Left lobe of liver (tissue), 2 donors: ENCODE measurements at regions not wholly inside any gene's neighbourhood (a gene's known extent, or its start where the extent isn't known, plus 50 kb on each side); places are given as distances from the start of the nearest gene placed in this dataset.
"Not testable (repeated sequence)": the region's sequence is repeated elsewhere in the genome, so short reads cannot be mapped to it uniquely, and the experiment has no call there.

ENCODE experiments used
- ATAC-seq: fragments of 200-7000 bp; cut with Tn5 transposase; one replicate; pipeline ENCODE4 v1.9.1; 2020; ENCODE audit warnings: mild to moderate bottlenecking, moderate library complexity
- DNase-seq: peaks from one replicate; pipeline ENCODE4 v3.0.0-alpha.2; 2020; ENCODE audit warnings: low spot score
- donor health status: DM: no; HTN: no; CAD: no; lungs with moderate emphysema.
- donor health status: DM: no; HTN: yes; CAD: no.

DNA sequence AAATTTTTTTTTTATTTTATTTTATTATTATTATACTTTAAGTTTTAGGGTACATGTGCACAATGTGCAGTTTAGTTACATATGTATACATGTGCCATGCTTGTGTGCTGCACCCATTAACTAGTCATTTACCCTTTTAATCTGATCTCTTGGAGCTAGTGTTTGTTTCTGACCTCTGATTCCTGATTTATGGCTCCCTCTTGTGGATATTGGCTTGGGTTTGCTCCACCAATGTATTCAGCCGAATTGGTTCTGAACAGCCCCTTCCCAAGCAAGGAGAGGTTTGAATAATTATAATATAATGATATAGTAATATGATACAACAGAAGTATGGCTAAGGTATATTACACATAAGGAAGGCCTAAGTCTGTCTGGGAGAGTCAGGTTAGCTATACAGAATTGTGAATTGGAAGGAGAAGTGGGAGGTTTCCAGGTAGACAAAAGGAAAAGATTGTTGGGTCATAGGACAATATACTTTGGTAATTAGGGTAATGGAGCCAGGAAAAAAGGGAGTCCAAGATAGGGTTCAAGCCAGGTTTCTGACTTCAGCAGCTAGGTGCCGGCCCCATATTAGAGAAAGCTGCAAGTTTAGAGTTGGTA, 53.1 kb upstream of the HMCN1 start:
- DNase-seq (no peak), ATAC-seq (peak; percentile 88)

- DNase-seq, result no peak
- no peak for ATAC-seq
These were observed 53.7 kb upstream of the HMCN1 start for GRCh38 chr1:185680453-185680852.

- DNase-seq, result no peak
- no peak for ATAC-seq
These were observed 55.0 kb upstream of the HMCN1 start for GRCh38 chr1:185679220-185679619.

DNA sequence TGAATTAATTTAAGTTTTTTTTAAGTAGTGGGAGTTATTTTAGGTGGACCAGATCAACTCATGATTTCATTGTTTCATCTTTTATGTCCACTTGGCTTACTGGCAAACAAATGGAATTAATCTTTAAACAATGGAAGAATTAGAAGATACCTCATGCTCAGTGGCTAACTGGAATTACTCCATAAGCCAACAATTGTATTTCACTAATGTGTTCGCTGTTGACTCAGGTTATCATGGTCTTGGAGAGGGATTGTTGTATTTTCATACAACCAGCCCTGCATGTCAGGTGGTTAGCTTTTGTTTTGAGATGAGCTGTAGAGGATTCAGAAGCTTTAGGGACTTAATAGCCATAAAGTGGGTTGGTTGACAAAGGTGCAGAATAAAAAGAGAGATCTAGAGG, 57.2 kb upstream of the HMCN1 start:
- no peak for ATAC-seq

GRCh38 chr1:185674201-185674600, 60.0 kb upstream of the HMCN1 start:
- DNase-seq (no peak), ATAC-seq (peak; percentile 26)

More for the DNA sequence above, 57.2 kb upstream of the HMCN1 start:
- no peak for DNase-seq

DNA sequence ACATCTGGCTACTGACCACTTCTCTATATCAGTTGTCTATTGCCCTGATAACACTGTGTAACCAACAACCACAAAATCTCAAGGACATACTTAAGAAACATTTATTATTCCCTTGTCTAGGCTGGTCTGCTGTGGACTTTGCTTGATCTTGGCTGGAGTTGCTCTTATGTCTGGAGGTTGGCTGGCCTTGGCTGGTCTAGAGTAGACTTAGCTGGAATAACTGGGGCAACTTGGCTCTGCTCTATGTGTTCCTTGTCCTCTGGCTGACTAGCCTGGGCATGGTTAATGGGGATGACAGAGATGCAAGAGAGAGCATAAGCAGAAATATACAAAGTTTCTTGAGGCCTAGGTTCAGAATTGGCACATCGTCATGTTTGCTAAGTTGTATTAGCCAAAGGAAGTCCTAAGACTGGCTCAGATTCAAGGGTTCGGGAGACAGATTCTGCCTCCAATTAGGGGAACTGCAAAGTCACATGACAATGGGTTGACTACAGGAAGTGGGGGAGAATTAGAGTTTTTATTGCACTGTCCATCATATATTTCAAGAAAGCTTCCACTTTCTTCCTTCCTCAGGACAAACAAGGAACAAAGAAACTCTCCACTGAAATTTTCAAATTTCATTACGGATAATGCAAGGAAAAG, 61.4 kb upstream of the HMCN1 start:
- ATAC-seq, result no peak
- DNase-seq, result no peak

DNA sequence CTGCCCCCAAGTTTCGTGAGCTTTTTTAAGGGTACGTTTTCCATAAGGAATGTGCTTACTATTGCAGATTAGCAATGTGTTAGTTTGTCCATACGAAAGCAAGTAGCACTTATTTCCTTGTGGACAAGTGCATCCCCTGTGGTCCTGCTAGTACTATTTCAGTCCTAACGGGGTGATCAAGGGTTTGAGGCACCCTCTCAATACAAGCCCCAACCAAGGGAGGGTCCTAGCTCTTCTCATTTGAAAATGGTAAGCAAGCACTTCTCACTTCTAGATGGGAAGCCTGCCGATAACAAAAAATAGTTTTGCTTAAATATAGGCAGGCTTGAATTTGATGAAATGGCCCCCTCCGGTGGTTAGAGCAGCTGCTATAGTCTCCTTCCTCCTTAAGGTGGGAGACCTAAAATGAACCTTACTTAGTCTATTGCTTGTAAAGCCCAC, 64.0 kb upstream of the HMCN1 start:
- peak; percentile 70 for ATAC-seq
- DNase-seq, result no peak

DNA sequence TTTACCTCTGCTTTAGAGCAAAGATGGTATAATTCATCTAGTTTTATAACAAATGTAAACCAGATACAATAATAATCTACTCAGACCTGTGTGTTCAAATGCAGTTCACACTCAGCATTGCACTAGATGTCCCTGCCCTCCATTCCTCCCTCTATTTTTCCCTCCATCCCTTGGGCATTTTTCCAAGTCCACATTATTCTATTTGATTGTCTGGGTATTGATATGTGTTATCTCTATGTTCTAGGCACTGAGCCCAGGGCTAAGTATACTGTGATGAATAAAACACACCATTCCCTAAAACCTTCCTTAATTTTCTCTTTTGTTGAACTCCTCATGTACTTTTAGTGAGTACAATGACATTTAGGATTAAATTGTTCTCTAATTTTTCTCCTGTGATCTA, 66.2 kb upstream of the HMCN1 start:
- no peak for ATAC-seq
- no peak for DNase-seq

DNA sequence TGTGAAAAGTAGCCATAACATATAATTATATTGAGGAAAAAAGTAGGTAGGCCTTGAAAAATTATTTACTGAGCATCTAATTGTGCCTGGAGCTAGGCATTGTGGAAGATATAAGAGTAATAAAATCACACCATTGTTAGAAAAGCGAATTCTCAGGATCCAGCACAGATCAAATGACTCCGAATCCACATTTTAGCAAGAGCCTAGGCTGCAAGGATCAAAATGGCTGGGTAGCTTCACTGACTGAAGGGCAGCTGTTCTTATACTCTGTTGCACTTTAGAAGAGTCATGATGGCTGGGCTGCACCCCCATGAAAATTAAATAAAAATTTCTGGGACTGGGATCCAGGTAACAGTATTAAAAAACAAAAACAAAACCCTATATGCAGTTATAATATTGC, 67.6 kb upstream of the HMCN1 start:
- ATAC-seq (no peak), DNase-seq (no peak)

- no peak for DNase-seq
- no peak for ATAC-seq
These were observed 70.4 kb upstream of the HMCN1 start for GRCh38 chr1:185663771-185664296.

DNA sequence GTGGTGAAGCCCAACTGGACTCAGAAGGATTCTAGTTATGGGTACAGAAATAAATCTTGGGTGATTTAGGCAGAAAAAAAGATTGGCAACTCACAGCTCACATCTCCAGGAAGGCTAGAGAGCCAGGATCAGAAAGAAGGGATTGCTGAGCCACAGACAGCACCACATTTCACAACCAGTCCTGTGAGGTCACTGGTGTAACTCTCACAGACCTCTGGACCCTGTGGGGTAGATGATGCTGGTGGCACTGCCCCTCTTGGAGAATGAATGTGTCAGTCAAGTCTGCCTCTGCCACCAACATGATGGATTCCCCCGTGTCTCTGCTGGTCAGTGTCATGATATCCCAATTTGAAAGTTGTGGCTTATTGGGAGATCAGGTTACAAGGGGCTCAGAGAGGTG, 70.9 kb upstream of the HMCN1 start:
- peak; percentile 22 for ATAC-seq
- DNase-seq, result no peak

- ATAC-seq (no peak), DNase-seq (no peak)
These were observed 72.2 kb upstream of the HMCN1 start for GRCh38 chr1:185661971-185662370.

DNA sequence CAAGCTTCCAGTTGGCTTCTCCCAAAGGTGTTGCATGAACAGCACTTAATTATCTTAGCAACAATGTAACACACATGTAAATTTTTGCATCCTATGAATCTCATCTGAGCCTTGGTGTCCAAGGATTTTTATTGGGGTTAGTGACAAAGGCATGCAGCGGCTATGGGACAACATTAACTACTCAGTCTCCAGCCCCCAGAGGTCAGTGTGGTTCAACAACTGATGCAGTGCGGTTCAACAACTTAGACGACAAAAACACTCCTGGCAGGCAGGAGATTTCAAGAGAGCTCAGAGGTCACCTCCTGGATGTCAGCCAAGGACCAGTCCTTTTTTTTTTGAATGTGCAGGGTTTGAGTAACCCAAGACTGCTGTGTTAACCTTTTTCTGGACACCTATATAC, 77.5 kb upstream of the HMCN1 start:
- ATAC-seq, result no peak
- DNase-seq, result no peak

DNA sequence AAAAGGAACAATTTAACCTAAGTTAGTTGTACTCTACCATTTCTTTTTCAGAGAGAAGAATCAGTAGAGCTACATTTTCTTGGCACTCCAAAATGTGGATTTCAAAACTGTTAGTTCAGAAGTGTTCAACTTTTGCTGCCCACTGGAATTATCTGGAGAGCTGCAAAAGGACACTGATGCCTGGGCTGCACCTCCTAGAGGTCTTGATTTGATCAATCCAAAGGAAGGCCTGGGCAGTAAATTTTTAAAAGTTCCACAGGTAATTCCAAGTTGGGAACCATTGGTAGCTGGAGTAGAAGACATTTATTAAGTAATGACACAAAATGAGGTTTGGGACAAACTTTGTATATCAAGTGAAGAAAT, 79.3 kb upstream of the HMCN1 start:
- no peak for DNase-seq
- ATAC-seq, result no peak

DNA sequence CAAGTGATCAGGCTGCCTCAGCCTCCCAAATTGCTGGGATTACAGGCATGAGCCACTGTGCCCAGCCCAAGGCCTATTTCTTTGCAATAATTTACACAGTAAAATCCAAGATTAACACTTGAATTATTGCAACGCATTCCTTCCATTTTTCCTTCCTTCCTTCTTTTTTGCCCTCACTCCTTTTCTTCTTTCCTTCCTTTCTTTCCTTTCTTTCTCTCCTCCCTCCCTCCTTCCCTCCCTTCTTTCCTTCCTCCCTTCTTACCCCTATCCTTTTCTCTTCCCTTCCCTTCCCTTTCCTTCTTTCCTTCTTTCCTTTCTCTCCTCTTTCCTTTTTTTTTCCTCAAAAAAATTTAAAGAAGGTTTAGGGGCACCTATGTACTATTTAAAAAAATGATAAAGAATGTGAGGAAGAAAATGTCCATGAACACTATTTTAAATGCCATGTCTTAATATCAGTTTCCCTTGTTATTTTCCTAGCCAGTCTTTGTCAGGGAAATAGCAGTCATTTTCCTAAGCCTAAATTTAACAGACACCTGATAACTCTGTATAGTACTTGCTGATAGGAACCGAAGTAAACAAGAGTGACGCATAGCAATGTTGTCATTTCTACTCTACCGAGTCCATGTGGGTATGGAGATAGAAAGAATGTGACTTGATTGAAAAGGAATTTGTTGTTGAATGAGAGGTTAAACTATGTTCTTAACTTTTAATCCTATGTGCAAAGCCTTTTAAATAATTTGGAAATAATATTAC, 79.8 kb upstream of the HMCN1 start:
- DNase-seq, result no peak
- no peak for ATAC-seq

GRCh38 chr1:185653615-185654014, 80.6 kb upstream of the HMCN1 start:
- no peak for DNase-seq

GRCh38 chr1:185652348-185652747, 81.8 kb upstream of the HMCN1 start:
- ATAC-seq (no peak), DNase-seq (no peak)

More at GRCh38 chr1:185653615-185654014, 80.6 kb upstream of the HMCN1 start:
- no peak for ATAC-seq

DNA sequence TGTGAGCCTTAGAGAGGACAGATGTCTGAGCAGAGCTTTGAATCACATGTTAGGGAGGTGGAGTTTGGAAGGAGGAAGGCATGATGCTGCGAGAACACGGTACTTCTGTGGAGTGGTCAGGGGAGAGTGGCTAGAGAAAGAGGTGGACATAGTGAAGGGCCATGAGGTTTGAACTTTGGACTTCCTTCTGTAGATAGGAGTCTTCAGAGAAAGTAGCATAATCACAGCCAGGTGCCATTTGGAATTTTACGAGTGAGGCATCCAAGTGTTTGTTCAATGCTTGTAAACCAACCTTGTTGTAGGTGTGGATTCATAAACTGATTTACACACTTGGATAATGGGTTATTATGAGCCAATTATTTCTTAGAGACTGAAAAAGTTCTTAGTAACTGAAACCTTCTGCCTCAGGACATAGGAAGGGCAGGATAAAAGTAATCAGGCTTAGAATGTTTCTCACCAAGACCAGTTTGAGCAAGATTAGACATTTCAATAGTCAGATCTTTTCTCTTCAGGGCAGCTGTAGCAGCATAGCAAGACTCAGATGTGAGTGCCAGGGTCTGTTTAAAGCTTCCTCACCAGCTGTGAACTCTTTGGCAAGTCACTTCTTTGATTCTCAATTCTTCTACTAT, 83.5 kb upstream of the HMCN1 start:
- DNase-seq (no peak), ATAC-seq (no peak)

DNA sequence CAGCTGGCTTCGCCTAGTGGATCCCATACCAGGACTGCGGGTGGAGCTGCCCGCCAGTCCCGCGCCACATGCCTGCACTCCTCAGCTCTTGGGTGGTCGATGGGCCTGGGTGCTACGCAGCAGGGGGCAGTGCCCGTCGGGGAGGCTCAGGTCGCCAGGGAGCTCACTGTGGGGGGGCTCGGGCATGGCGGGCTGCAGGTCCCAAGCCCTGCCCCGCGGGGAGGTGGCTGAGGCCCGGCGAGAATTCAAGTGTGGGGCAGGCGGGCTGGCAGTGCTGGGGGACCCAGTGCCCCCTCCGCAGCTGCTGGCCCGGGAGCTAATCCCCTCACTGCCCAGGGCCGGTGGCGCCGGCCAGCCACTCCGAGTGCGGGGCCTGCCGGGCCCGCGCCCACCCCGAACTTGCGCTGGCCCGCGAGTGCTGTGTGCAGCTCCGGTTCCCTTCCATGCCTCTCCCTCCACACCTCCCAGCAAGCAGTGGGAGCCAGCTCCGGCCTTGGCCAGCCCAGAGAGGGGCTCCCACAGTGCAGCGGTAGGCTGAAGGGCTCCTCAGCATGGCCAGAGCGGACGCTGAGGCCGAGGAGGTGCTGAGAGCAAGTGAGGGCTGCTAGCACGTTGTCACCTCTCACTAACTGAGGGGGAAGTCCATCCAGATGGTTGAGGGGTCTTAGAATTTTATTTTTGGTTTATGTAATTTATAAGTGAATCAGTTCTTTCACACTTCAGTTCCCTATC, 85.2 kb upstream of the HMCN1 start:
- DNase-seq (no peak), ATAC-seq (no peak)

DNA sequence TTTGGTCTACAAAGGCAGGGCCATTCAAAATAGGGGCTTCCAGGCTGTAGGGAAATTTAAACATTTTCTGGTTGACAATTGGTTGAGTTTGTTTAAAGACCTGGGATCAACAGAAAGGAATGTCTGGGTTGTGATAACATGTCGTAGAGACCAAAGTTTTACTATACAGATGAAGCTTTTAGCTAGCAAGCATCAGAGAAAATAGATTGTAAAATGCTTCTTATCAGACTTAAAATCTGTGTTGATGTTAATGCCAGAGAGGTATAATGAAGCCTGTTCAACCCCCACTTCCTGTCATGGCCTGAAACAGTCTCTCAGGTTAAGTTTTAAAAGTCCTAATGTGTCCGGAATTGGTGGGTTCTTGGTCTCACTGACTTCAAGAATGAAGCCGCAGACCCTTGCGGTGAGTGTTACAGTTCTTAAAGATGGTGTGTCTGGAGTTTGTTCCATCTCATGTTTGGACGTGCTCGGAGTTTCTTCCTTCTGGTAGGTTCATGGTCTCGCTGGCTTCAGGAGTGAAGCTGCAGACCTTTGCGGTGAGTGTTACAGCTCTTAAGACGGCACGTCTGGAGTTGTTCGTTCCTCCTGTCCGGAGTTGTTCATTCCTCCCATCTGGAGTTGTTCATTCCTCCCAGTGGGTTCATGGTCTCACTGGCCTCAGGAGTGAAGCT, 86.5 kb upstream of the HMCN1 start:
- not testable (repeated sequence) for DNase-seq, ATAC-seq
